ENCODE measurements at regions not wholly inside any gene's neighbourhood (a gene's known extent, or its start where the extent isn't known, plus 50 kb on each side); places are given as distances from the start of the nearest gene placed in this dataset.

- no peak for DNase-seq
- Histone ChIP-seq H3K27me3 (ENCODE audit: control insufficient read depth in 1 of 2, insufficient read depth in 2 of 2, low read length in 2 of 2) (no peaks in the 10 kb centered on the region), H3K4me3 (ENCODE audit: low read length) (no peak overlapping the region), H3K27ac (ENCODE audit: low read depth in 1 of 2, low read length in 2 of 2) (no peak overlapping the region), H3K36me3 (ENCODE audit: insufficient read depth, low read length) (no peaks in the 10 kb centered on the region), H3K9me3 (ENCODE audit: control insufficient read depth in 1 of 2, insufficient read depth in 1 of 2, low read length in 2 of 2) (peaks cover 0 to 6% of the 10 kb centered on the region in 2 experiments), H3K4me1 (ENCODE audit: insufficient read depth, low read length) (peaks cover 49% of the 10 kb centered on the region)
- Mint-ChIP-seq H3K27me3 (no peaks in the 10 kb centered on the region), H3K36me3 (ENCODE audit: low read depth) (no peaks in the 10 kb centered on the region), H3K4me1 (ENCODE audit: low read depth) (peaks cover 61% of the 10 kb centered on the region), H3K4me3 (no peak overlapping the region), H3K9me3 (no peaks in the 10 kb centered on the region), H3K27ac (peak overlapping the region; percentile 86)
- POLR2A ChIA-PET = no interaction called here
- CTCF ChIA-PET = interaction anchor here (1.2 kb wide), 1 partner anchor 75 kb away, joined by 3 read pairs; no protein-coding TSS in a partner anchor
- intact Hi-C loops (cut with DNase I, micrococcal nuclease) = no loop called here
- no peak for TF ChIP-seq CTCF (IDR thresholded peaks at IDR 0.05)
- ATAC-seq (ENCODE audit: poor library complexity) = no peak
Measured at GRCh38 chr1:235009074-235009473, 119.6 kb downstream of the TOMM20 start.

- ChIA-PET POLR2A (no interaction called here), CTCF (interaction anchor here (1.2 kb wide), 1 partner anchor 75 kb away, joined by 3 read pairs; no protein-coding TSS in a partner anchor)
- Mint-ChIP-seq H3K27me3 (no peaks in the 10 kb centered on the region), H3K27ac (no peak overlapping the region), H3K4me1 (ENCODE audit: low read depth) (peaks cover 57% of the 10 kb centered on the region), H3K9me3 (no peaks in the 10 kb centered on the region), H3K4me3 (no peak overlapping the region), H3K36me3 (ENCODE audit: low read depth) (no peaks in the 10 kb centered on the region)
- DNase-seq = no peak
- no peak for ATAC-seq (ENCODE audit: poor library complexity)
- Histone ChIP-seq H3K36me3 (ENCODE audit: insufficient read depth, low read length) (no peaks in the 10 kb centered on the region), H3K27ac (ENCODE audit: low read depth in 1 of 2, low read length in 2 of 2) (no peak overlapping the region), H3K4me3 (ENCODE audit: low read length) (no peak overlapping the region), H3K9me3 (ENCODE audit: control insufficient read depth in 1 of 2, insufficient read depth in 1 of 2, low read length in 2 of 2) (peaks cover 0 to 6% of the 10 kb centered on the region in 2 experiments), H3K27me3 (ENCODE audit: control insufficient read depth in 1 of 2, insufficient read depth in 2 of 2, low read length in 2 of 2) (no peaks in the 10 kb centered on the region), H3K4me1 (ENCODE audit: insufficient read depth, low read length) (peaks cover 45% of the 10 kb centered on the region)
- TF ChIP-seq CTCF (IDR thresholded peaks at IDR 0.05) = no peak
- intact Hi-C loops (cut with DNase I, micrococcal nuclease) = no loop called here
Measured at GRCh38 chr1:235008239-235008638, 120.4 kb downstream of the TOMM20 start.

- ATAC-seq (ENCODE audit: poor library complexity) (no peak), DNase-seq (no peak)
- Mint-ChIP-seq H3K27ac (no peak overlapping the region), H3K4me1 (ENCODE audit: low read depth) (peaks cover 43% of the 10 kb centered on the region), H3K36me3 (ENCODE audit: low read depth) (no peaks in the 10 kb centered on the region), H3K27me3 (no peaks in the 10 kb centered on the region), H3K4me3 (no peak overlapping the region), H3K9me3 (no peaks in the 10 kb centered on the region)
- no peak for TF ChIP-seq CTCF (IDR thresholded peaks at IDR 0.05)
- Histone ChIP-seq H3K27ac (ENCODE audit: low read depth in 1 of 2, low read length in 2 of 2) (no peak overlapping the region), H3K9me3 (ENCODE audit: control insufficient read depth in 1 of 2, insufficient read depth in 1 of 2, low read length in 2 of 2) (peaks cover 0 to 6% of the 10 kb centered on the region in 2 experiments), H3K4me3 (ENCODE audit: low read length) (no peak overlapping the region), H3K4me1 (ENCODE audit: insufficient read depth, low read length) (peaks cover 31% of the 10 kb centered on the region), H3K27me3 (ENCODE audit: control insufficient read depth in 1 of 2, insufficient read depth in 2 of 2, low read length in 2 of 2) (no peaks in the 10 kb centered on the region), H3K36me3 (ENCODE audit: insufficient read depth, low read length) (no peaks in the 10 kb centered on the region)
- intact Hi-C loops (cut with DNase I, micrococcal nuclease) = no loop called here
- POLR2A ChIA-PET = no interaction called here
- CTCF ChIA-PET = no interaction called here
Measured at GRCh38 chr1:235006816-235007215, 121.8 kb downstream of the TOMM20 start.
